ENCODE measurements at regions not wholly inside any gene's neighbourhood (a gene's known extent, or its start where the extent isn't known, plus 50 kb on each side); places are given as distances from the start of the nearest gene placed in this dataset.

GRCh38 chr1:238350471-238350870 is 459.7 kb upstream of the ZP4 start:
- H3K4me3 ChIP-seq (ENCODE audit: low read depth, low read length), result no peak overlapping the region
- no peak for DNase-seq (ENCODE audit: low read depth)
- no peak for TF ChIP-seq CTCF (IDR thresholded peaks at IDR 0.05; ENCODE audit: control insufficient read depth, extremely low read depth, insufficient read depth)

GRCh38 chr1:238346340-238346739 is 455.6 kb upstream of the ZP4 start:
- TF ChIP-seq CTCF (IDR thresholded peaks at IDR 0.05; ENCODE audit: control insufficient read depth, extremely low read depth, insufficient read depth), result no peak
- H3K4me3 ChIP-seq (ENCODE audit: low read depth, low read length), result no peak overlapping the region
- no peak for DNase-seq (ENCODE audit: low read depth)

GRCh38 chr1:238345837-238346236 is 455.1 kb upstream of the ZP4 start:
- no peak for TF ChIP-seq CTCF (IDR thresholded peaks at IDR 0.05; ENCODE audit: control insufficient read depth, extremely low read depth, insufficient read depth)
- no peak overlapping the region for H3K4me3 ChIP-seq (ENCODE audit: low read depth, low read length)
- DNase-seq (ENCODE audit: low read depth), result no peak

GRCh38 chr1:238343852-238344251 is 453.1 kb upstream of the ZP4 start:
- TF ChIP-seq CTCF (IDR thresholded peaks at IDR 0.05; ENCODE audit: control insufficient read depth, extremely low read depth, insufficient read depth), result no peak
- DNase-seq (ENCODE audit: low read depth), result no peak
- H3K4me3 ChIP-seq (ENCODE audit: low read depth, low read length), result no peak overlapping the region

GRCh38 chr1:238341395-238341794 is 450.7 kb upstream of the ZP4 start:
- no peak for DNase-seq (ENCODE audit: low read depth)
- TF ChIP-seq CTCF (IDR thresholded peaks at IDR 0.05; ENCODE audit: control insufficient read depth, extremely low read depth, insufficient read depth), result no peak
- H3K4me3 ChIP-seq (ENCODE audit: low read depth, low read length), result no peak overlapping the region

- DNase-seq (ENCODE audit: low read depth), result no peak
- TF ChIP-seq CTCF (IDR thresholded peaks at IDR 0.05; ENCODE audit: control insufficient read depth, extremely low read depth, insufficient read depth), result no peak
- H3K4me3 ChIP-seq (ENCODE audit: low read depth, low read length), result no peak overlapping the region
Measured at GRCh38 chr1:238340989-238341388, 450.3 kb upstream of the ZP4 start.

- TF ChIP-seq CTCF (IDR thresholded peaks at IDR 0.05; ENCODE audit: control insufficient read depth, extremely low read depth, insufficient read depth), result no peak
- no peak for DNase-seq (ENCODE audit: low read depth)
- no peak overlapping the region for H3K4me3 ChIP-seq (ENCODE audit: low read depth, low read length)
Measured at GRCh38 chr1:238336531-238336930, 445.8 kb upstream of the ZP4 start.
